Vagina (tissue), 2 donors: ENCODE measurements at regions not wholly inside any gene's neighbourhood (a gene's known extent, or its start where the extent isn't known, plus 50 kb on each side); places are given as distances from the start of the nearest gene placed in this dataset.

ENCODE experiments used
- DNase-seq, 2 donors: peaks; one replicate each; pipeline ENCODE4 v3.0.0-alpha.2; 2017; ENCODE audit errors: extremely low spot score in 2 of 2
- H3K27ac ChIP-seq: fragments of 200-600 bp; sonication (generic); one replicate; pipeline ENCODE4 v1.5.1; 2019
- H3K27me3 ChIP-seq: fragments of 200-600 bp; sonication (generic); one replicate; pipeline ENCODE4 v1.5.1; 2019
- H3K36me3 ChIP-seq, 2 donors: fragments of 200-600 bp; sonication (generic); one replicate each; pipeline ENCODE4 v1.5.1; 2017 to 2019
- H3K4me1 ChIP-seq: fragments of 200-600 bp; sonication (generic); one replicate; pipeline ENCODE4 v1.5.1; 2019
- H3K4me3 ChIP-seq, 2 donors: fragments of 200-600 bp; sonication (generic); 1 replicate in 1 of 2; 2 replicates in 1 of 2; pipeline ENCODE4 v1.5.1; 2016 to 2019
- H3K9me3 ChIP-seq: fragments of 200-600 bp; sonication (generic); one replicate; pipeline ENCODE4 v1.5.1; 2019
- POLR2A ChIP-seq, 2 donors: fragments of 450-650 bp; IDR thresholded peaks; one replicate each; pipeline ENCODE4 v1.6.1; 2017; ENCODE audit warnings: antibody characterized with exemption in 2 of 2, mild to moderate bottlenecking in 2 of 2, moderate library complexity in 2 of 2
- POLR2AphosphoS5 ChIP-seq, 2 donors: sonication (generic); formaldehyde crosslinking; IDR thresholded peaks; one replicate each; pipeline ENCODE4 v1.9.0; 2017; ENCODE audit warnings: antibody characterized with exemption in 2 of 2, mild to moderate bottlenecking in 2 of 2, low read depth in 1 of 2; ENCODE audit not compliant: insufficient read depth in 1 of 2
- intact Hi-C: fragments of 100-400 bp; cut with DNase I; formaldehyde crosslinking; loops from one replicate; pipeline ENCODE4 v1.15.1; 2023
- TF ChIP-seq, protein P1 (sequence below), 3 experiments: fragments of 450-650 bp in 2 of 3; fragments of 200-600 bp in 1 of 3; sonication (generic) in 1 of 3; IDR thresholded peaks; one replicate each; pipeline ENCODE4 v1.5.1; 2017 to 2019; ENCODE audit warnings: antibody characterized with exemption in 3 of 3, mild to moderate bottlenecking in 2 of 3, moderate library complexity in 2 of 3

DNA sequence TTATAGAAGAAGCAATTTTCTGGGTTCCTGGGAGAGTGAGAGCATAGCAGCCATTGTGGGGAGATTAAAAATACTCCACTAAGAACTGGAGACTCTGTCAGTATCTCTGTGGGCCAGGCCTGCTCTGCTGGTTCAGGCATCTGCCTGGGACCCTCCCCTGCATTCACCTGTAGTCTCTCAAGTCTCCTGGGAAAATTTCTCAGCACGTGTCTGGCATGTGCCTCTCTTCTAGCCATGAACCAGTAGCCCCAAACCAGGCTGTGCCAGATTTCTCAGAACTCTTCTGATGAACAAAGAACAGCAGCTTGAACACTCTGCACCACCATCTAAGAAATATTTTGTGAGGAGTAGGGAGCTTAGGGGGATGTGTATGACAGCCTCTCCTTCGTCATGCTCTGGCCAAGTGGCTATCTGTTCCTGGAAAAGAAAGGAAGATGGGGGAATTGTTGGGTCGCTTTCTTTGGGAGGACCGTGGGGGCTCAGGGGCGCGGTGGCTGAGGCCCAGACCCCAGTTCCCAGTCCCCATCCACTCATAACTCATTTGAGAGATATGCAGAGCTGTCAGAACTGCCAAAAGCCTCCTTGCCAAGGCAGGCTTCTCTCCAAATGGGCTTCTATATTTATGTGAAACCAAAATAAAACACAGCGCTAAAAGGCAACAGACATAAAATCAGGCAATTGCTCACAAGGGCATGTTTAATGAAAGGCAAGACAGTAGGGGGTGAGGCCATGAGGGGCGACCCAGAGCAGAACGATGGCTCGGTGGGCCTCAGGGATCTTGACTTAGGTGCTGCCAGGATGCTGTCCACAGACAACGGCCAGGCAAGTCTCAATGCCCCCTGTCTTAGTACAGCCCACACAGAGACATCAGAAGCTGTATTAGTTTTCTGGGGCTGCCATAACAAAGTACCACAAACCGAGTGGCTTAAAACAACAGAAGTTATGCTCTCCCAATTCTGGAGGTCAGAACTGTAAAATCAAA, 114.7 kb upstream of the TNP1 start:
- TF ChIP-seq POLR2A (IDR thresholded peaks at IDR 0.05) (no peak), POLR2AphosphoS5 (IDR thresholded peaks at IDR 0.05; ENCODE audit: insufficient read depth in 1 of 2, low read depth in 1 of 2) (peak in 1 of 2 donors; percentile 40)
- Histone ChIP-seq H3K27ac (peak overlapping the region; percentile 74), H3K36me3 (no peaks in the 10 kb centered on the region), H3K27me3 (no peaks in the 10 kb centered on the region), H3K4me1 (peaks cover 23% of the 10 kb centered on the region), H3K9me3 (no peaks in the 10 kb centered on the region), H3K4me3 (no peak overlapping the region)
- no peak for DNase-seq
- intact Hi-C loops: loop anchor here (5.0 kb wide), 1 partner anchor 277 kb away; the partner anchor contains the start of gene IGFBP5

DNA sequence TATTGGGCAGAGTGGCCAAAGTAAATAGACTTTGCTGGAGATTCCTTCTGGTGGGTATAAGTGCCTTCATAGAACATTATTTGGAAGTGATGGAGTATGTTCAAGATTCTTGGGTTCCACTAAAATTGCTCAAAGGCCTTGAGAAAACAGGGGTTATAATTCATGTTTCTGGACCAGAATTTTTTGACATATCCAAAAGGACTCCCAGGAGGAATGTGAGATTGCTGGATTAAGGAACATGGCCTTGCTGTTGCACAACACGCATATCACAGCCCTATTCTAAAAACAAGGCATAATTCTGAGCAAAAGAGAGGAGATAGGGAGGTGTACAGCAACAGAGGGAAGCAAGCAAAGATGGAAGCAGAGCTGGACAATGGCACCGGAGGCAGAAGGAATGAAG, 111.7 kb upstream of the TNP1 start:
- TF ChIP-seq POLR2AphosphoS5 (IDR thresholded peaks at IDR 0.05; ENCODE audit: insufficient read depth in 1 of 2, low read depth in 1 of 2): peak in 1 of 2 donors; percentile 82
- TF ChIP-seq, protein P1, sequence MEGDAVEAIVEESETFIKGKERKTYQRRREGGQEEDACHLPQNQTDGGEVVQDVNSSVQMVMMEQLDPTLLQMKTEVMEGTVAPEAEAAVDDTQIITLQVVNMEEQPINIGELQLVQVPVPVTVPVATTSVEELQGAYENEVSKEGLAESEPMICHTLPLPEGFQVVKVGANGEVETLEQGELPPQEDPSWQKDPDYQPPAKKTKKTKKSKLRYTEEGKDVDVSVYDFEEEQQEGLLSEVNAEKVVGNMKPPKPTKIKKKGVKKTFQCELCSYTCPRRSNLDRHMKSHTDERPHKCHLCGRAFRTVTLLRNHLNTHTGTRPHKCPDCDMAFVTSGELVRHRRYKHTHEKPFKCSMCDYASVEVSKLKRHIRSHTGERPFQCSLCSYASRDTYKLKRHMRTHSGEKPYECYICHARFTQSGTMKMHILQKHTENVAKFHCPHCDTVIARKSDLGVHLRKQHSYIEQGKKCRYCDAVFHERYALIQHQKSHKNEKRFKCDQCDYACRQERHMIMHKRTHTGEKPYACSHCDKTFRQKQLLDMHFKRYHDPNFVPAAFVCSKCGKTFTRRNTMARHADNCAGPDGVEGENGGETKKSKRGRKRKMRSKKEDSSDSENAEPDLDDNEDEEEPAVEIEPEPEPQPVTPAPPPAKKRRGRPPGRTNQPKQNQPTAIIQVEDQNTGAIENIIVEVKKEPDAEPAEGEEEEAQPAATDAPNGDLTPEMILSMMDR (IDR thresholded peaks at IDR 0.05): no peak
- no peaks in the 10 kb centered on the region for H3K36me3 ChIP-seq
- intact Hi-C loops: loop anchor here (2.0 to 5.0 kb wide), 2 partner anchors 183 to 274 kb away; partner anchors contain the start of gene IGFBP5
- no peak for DNase-seq
- peaks cover 23% of the 10 kb centered on the region for H3K4me1 ChIP-seq
- H3K9me3 ChIP-seq: no peaks in the 10 kb centered on the region
- peak overlapping the region; percentile 48 for H3K27ac ChIP-seq
- no peaks in the 10 kb centered on the region for H3K27me3 ChIP-seq
- no peak overlapping the region for H3K4me3 ChIP-seq

DNA sequence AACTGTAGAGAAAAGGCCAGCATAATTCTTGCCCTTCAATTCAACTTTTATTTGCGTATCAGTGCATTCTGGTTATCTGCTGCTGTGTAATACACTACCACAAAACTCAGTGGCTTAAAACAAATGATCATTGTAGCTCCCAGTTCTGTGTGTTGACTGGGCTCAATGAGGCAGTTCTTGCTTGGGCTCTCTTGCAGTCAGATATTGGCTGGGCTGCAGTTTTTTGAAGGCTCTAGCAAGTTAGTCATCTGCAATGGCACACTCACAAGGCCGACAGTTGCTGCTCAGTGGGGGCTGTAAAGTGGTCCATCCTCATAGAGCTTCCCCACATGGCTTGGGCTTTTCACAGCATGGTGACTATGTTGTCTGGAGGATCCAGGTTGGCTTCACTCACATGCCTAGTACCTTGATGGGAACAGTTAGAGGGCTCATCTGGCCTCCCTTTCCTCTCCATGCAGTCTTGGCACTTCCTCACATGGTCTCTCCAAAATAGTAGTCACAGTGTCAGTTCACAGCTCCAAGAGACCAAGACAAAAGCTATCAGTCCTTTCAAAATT, 110.6 kb upstream of the TNP1 start:
- Histone ChIP-seq H3K4me3 (no peak overlapping the region), H3K4me1 (peaks cover 22% of the 10 kb centered on the region), H3K9me3 (no peaks in the 10 kb centered on the region), H3K27me3 (no peaks in the 10 kb centered on the region), H3K27ac (no peak overlapping the region), H3K36me3 (no peaks in the 10 kb centered on the region)
- TF ChIP-seq POLR2AphosphoS5 (IDR thresholded peaks at IDR 0.05; ENCODE audit: insufficient read depth in 1 of 2, low read depth in 1 of 2): no peak
- TF ChIP-seq, protein P1 (IDR thresholded peaks at IDR 0.05): no peak
- TF ChIP-seq POLR2A (IDR thresholded peaks at IDR 0.05): no peak
- no peak for DNase-seq
- intact Hi-C loops: loop anchor here (2.0 to 5.0 kb wide), 2 partner anchors 182 to 273 kb away; partner anchors contain the start of gene IGFBP5

DNA sequence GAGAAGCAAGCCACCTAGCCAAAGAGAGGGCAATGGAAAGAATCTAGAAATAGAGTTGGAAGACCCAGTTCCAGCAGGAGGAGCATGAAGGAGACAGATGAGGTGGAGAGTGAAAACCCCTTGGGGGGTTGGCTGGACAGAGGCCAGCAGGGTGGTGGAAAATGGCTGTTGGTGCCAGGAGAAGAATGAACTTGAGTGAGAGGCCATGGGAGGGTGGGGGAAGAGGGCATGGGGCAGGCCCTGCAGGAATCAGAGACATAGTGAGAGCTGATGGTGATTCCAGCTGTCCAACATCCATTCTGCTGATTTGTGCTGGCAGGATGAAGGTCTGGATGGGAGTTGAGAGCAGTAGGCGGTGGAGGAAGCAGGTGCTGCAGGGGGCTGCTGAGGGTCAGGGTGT, 108.0 kb upstream of the TNP1 start:
- H3K27me3 ChIP-seq: no peaks in the 10 kb centered on the region
- no peak for TF ChIP-seq POLR2A (IDR thresholded peaks at IDR 0.05)
- TF ChIP-seq, protein P1 (IDR thresholded peaks at IDR 0.05): no peak
- no peak for TF ChIP-seq POLR2AphosphoS5 (IDR thresholded peaks at IDR 0.05; ENCODE audit: insufficient read depth in 1 of 2, low read depth in 1 of 2)
- H3K36me3 ChIP-seq: no peaks in the 10 kb centered on the region
- intact Hi-C loops: no loop called here
- no peak for DNase-seq
- peaks cover 5% of the 10 kb centered on the region for H3K4me1 ChIP-seq
- H3K4me3 ChIP-seq: no peak overlapping the region
- H3K27ac ChIP-seq: no peak overlapping the region
- H3K9me3 ChIP-seq: no peaks in the 10 kb centered on the region

DNA sequence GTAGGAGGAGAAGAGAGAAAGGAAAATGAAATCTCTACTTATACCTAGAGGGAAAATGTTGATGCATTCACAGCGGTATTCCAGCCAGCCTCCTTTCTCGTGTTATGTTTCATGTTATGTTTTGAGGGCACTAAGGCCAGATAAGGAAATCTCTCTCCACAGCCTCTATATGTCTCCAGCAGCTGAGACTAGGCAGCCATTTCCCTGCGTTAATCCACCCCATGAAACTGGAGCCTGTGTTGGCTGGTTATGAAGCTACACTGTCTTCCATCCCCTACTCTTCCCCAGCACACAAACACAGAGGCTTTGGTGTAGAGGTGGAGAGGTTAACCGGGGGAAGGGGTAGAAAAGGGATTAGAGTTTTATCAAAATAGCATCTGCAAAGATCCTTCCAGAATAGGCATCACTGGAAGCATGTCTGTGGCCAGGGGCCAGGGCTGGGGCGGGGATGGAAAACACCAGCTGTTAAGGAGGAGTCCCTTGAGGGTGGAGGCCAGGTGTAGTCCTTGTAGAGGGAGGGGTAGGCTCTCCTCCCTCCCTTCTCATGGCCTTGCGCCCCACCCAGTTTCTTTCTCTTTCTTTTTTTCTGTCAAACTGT, 100.9 kb upstream of the TNP1 start:
- Histone ChIP-seq H3K27me3 (no peaks in the 10 kb centered on the region), H3K4me3 (no peak overlapping the region), H3K4me1 (no peaks in the 10 kb centered on the region), H3K27ac (no peak overlapping the region), H3K36me3 (no peaks in the 10 kb centered on the region), H3K9me3 (no peaks in the 10 kb centered on the region)
- intact Hi-C loops: no loop called here
- DNase-seq: no peak
- TF ChIP-seq, protein P1 (IDR thresholded peaks at IDR 0.05): no peak
- TF ChIP-seq POLR2A (IDR thresholded peaks at IDR 0.05): no peak
- TF ChIP-seq POLR2AphosphoS5 (IDR thresholded peaks at IDR 0.05; ENCODE audit: insufficient read depth in 1 of 2, low read depth in 1 of 2): no peak
